ENCODE measurements at regions not wholly inside any gene's neighbourhood (a gene's known extent, or its start where the extent isn't known, plus 50 kb on each side); places are given as distances from the start of the nearest gene placed in this dataset.
"Not testable (repeated sequence)": the region's sequence is repeated elsewhere in the genome, so short reads cannot be mapped to it uniquely, and the experiment has no call there.

- no peak overlapping the region for H3K27ac ChIP-seq
- H3K4me1 ChIP-seq = no peaks in the 10 kb centered on the region
- H3K9me3 ChIP-seq = peaks cover 2 to 4% of the 10 kb centered on the region in 2 donors
- no peak overlapping the region for H3K4me3 ChIP-seq
- TF ChIP-seq CTCF (IDR thresholded peaks at IDR 0.05) = no peak
- no peaks in the 10 kb centered on the region for H3K27me3 ChIP-seq
- intact Hi-C loops (cut with DNase I) = no loop called here
- no peaks in the 10 kb centered on the region for H3K36me3 ChIP-seq
- no peak for DNase-seq (ENCODE audit: low spot score in 2 of 2)
These were observed 95.2 kb upstream of the CST7 start for GRCh38 chr20:24853916-24854315.

DNA sequence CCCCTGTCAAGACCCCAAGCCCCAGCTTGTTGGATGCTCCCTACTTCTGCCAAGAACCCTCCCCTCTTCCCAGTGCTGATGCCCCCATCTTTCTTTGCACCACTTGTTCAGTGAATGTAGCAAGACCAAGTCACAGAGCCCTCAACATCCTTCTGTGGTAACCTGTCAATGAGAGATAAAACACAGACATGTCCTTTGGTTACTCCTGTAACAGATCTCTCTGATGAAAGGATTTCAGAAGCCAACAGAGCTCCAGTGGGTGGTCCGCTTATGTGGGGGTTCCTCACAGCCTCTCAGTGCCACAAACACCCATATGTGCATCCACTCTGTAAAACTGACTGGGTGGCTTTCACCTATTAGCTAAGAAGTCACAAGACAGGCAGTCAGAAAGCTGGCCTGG, 93.2 kb upstream of the CST7 start:
- no peak for TF ChIP-seq CTCF (IDR thresholded peaks at IDR 0.05)
- intact Hi-C loops (cut with DNase I) = no loop called here
- no peak for DNase-seq (ENCODE audit: low spot score in 2 of 2)

DNA sequence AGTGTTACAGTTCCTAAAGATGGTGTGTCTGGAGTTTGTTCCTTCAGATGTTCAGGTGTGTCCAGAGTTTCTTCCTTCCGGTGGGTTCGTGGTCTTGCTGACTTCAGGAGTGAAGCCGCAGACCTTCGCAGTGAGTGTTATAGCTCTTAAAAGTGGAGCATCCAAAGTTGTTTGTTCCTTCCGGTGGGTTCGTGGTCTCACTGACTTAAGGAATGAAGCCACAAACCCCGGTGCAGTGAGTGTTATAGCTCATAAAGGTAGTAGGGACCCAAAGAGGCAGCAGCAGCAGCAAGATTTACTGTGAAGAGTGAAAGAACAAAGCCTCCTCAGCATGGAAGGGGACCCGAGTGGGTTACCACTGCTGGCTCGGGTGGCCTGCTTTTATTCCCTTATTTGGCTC, 90.6 kb upstream of the CST7 start:
- H3K4me3 ChIP-seq; H3K27ac ChIP-seq; H3K27me3 ChIP-seq; H3K9me3 ChIP-seq; H3K4me1 ChIP-seq; DNase-seq (ENCODE audit: low spot score in 2 of 2); H3K36me3 ChIP-seq; intact Hi-C loops (cut with DNase I): not testable (repeated sequence)

More for the DNA sequence above, 93.2 kb upstream of the CST7 start:
- H3K4me1 ChIP-seq = no peaks in the 10 kb centered on the region
- H3K36me3 ChIP-seq = no peaks in the 10 kb centered on the region
- H3K27me3 ChIP-seq = no peaks in the 10 kb centered on the region
- H3K27ac ChIP-seq = no peak overlapping the region
- peaks cover 0 to 4% of the 10 kb centered on the region in 2 donors for H3K9me3 ChIP-seq
- H3K4me3 ChIP-seq = no peak overlapping the region

DNA sequence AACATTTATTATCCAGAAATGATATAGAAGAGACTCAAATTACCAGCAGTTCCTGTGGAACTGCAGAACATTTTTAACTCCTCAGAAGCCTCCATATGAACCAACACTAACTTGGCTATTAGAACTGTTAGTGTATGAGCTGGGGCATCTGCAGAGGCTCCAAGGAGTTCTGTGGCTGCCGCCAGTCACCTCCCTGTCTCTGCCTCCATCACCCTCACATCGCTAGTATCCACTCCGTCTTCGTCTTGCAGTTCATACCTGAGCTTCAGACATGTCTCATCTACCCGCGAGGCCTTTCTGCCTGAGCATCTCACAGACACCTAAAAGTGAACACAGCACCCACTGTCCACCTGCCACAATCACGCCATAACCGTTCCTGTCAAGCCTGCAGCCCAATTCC, 89.5 kb upstream of the CST7 start:
- intact Hi-C loops (cut with DNase I) = no loop called here
- TF ChIP-seq CTCF (IDR thresholded peaks at IDR 0.05) = no peak
- Histone ChIP-seq H3K4me1 (no peaks in the 10 kb centered on the region), H3K27ac (no peak overlapping the region), H3K27me3 (no peaks in the 10 kb centered on the region), H3K36me3 (no peaks in the 10 kb centered on the region), H3K4me3 (no peak overlapping the region), H3K9me3 (peaks cover 0 to 2% of the 10 kb centered on the region in 2 donors)
- DNase-seq (ENCODE audit: low spot score in 2 of 2) = no peak

GRCh38 chr20:24862186-24862585, 86.9 kb upstream of the CST7 start:
- H3K27ac ChIP-seq = no peak overlapping the region
- H3K4me3 ChIP-seq = no peak overlapping the region
- H3K36me3 ChIP-seq = no peaks in the 10 kb centered on the region
- TF ChIP-seq CTCF (IDR thresholded peaks at IDR 0.05) = no peak
- no peaks in the 10 kb centered on the region for H3K4me1 ChIP-seq
- intact Hi-C loops (cut with DNase I) = no loop called here
- H3K27me3 ChIP-seq = no peaks in the 10 kb centered on the region
- no peak for DNase-seq (ENCODE audit: low spot score in 2 of 2)
- no peaks in the 10 kb centered on the region for H3K9me3 ChIP-seq

DNA sequence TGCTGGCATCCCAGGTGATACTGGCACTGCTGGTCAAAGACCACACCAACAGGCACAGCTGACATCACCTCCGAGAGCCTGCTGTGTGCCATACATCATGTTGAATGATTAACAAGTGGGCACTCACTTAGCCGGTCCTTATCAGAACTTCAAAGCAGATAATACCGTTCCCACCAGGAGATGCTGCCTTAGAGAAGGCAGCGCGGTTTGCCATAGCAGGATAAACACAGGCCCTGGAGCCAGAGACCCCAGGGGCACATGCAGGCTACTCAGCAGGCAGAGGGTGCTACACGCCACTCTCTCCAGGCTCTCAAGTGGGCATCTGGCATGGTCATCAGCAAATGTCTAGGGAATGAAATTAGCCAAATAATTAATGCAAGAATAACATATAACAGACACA, 86.5 kb upstream of the CST7 start:
- H3K4me1 ChIP-seq = no peaks in the 10 kb centered on the region
- no peak for TF ChIP-seq CTCF (IDR thresholded peaks at IDR 0.05)
- DNase-seq (ENCODE audit: low spot score in 2 of 2) = no peak
- H3K9me3 ChIP-seq = no peaks in the 10 kb centered on the region
- intact Hi-C loops (cut with DNase I) = no loop called here
- H3K27ac ChIP-seq = no peak overlapping the region
- H3K36me3 ChIP-seq = no peaks in the 10 kb centered on the region
- H3K27me3 ChIP-seq = no peaks in the 10 kb centered on the region
- H3K4me3 ChIP-seq = no peak overlapping the region
